ENCODE measurements at regions not wholly inside any gene's neighbourhood (a gene's known extent, or its start where the extent isn't known, plus 50 kb on each side); places are given as distances from the start of the nearest gene placed in this dataset.

DNA sequence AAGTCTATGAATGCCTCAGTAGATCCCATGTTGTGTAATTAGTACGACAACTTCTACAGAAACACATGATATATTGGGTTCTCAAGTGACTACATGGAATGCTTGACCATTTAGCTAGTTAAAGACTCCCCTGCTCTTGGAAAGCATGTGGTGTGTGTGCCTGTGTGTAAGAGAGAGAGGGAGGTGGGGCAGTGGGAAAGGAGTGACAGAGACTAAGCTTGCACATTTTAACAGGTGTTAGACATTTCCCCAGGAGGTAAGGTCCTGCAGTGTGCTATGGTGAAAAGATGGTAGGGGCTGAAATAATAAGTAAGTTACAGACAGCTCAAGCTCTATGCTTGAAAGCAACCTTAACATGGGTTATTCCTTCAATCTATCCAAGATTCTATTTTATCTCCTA is 241.7 kb upstream of the GHITM start:
- no peak for DNase-seq

- no peak for DNase-seq
Measured at GRCh38 chr10:83908506-83908905, 230.8 kb upstream of the GHITM start.

DNA sequence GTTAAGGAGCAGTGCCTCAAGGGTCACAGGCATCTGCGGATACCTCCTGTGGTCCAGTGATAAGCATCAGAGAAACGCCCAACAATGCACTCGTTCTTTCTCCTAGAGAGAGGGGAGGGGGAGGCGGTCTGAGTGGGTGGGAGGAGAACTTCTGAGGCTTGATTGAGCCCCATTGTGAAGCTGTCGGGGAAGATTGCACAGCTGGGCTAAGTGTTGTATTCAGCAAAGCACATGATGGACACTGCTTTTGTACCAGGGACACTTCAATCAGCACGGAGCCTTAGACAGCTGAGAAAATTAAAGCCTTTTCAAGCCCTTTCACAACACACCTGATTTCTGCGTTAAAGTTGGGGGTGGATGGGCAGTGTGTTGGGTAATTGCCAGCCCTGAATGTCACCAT is 230.3 kb upstream of the GHITM start:
- DNase-seq: no peak

GRCh38 chr10:83915801-83916200 is 223.5 kb upstream of the GHITM start:
- DNase-seq: no peak

- no peak for DNase-seq
Measured at GRCh38 chr10:83917537-83918506, 221.5 kb upstream of the GHITM start.

GRCh38 chr10:83919187-83919586 is 220.1 kb upstream of the GHITM start:
- no peak for DNase-seq

DNA sequence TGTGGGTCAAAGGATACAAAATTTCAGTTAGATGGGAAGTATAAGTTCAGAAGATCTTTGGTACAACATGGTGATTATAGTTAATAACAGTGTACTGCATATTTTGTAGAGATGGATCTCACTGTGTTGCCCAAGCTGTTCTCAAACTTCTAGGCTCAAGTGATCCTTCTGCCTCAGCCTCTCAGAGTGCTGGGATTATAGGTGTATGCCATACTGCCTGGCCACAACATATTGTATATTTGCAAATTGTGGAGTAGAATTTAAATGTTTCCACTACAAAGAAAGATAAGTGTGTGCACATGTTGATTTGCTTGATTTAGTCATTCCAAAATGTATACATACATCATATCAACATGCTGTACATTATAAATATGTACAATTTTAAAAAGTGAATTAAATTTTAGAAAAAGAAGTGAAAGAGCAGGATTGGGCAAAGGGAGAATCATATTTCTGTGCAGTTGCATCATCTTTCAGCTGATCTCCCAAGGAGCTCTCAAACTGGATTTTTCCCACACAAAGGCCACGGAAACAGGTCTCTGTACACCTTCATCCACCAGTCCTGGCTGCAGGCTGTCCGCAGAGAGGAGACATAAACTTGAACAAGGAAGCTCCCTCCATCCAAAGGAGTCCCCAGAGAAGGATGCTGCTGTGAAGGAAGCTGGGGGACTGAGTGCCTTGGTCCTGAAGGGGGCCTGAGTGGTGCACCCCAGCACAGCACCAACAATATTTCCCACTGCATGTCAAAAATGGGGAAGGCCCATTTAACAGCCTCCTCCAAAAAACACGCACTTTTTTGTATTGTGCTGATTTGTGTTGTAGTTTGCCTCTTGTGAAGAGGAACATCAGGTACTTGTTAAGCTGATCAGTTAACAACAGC is 217.1 kb upstream of the GHITM start:
- DNase-seq: no peak

DNA sequence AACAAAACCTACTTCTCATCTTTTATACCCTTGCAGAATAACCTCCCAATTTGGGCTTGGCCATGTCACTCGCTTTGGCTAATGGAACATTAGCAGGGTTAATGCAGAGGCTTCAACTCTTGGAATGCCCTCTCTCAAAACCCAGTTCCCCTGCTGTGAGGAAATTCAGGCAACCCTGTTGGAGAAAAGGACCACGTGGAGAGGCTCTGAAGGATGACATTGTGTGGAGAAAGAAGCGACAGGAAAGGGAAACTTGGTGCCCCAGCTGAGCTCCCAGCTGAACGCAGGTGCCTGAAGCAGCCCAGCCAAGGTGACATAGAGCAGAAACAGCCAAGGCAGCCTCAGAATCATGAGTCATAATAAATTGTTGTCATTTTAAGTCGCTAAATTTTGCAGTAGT is 214.2 kb upstream of the GHITM start:
- DNase-seq: no peak

GRCh38 chr10:83926606-83927005 is 212.7 kb upstream of the GHITM start:
- DNase-seq: no peak

DNA sequence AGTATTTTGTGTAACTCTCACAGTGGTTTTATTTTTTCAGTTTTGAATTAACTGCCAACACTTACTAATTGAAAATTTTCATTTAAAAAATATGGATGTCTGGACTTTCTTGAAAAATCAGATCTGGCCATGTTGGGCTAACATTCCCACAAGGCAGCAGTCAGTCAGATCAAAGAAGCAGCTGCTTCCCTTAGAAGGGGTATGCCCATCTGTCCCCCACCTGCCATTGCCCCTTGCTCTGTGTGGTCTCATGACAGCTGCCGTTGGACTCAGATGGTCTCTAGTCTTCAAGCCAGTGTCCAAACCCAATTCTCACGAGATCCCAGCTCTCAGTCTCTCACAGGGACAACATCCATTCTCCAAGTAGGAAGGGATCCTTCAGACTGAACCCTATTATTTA is 212.1 kb upstream of the GHITM start:
- no peak for DNase-seq

- DNase-seq: no peak
Measured at GRCh38 chr10:83929399-83929798, 209.9 kb upstream of the GHITM start.

- DNase-seq: no peak
Measured at GRCh38 chr10:83931669-83932068, 207.6 kb upstream of the GHITM start.

- DNase-seq: no peak
Measured at GRCh38 chr10:83932245-83932644, 207.1 kb upstream of the GHITM start.

- DNase-seq: no peak
Measured at GRCh38 chr10:83934062-83934461, 205.2 kb upstream of the GHITM start.

DNA sequence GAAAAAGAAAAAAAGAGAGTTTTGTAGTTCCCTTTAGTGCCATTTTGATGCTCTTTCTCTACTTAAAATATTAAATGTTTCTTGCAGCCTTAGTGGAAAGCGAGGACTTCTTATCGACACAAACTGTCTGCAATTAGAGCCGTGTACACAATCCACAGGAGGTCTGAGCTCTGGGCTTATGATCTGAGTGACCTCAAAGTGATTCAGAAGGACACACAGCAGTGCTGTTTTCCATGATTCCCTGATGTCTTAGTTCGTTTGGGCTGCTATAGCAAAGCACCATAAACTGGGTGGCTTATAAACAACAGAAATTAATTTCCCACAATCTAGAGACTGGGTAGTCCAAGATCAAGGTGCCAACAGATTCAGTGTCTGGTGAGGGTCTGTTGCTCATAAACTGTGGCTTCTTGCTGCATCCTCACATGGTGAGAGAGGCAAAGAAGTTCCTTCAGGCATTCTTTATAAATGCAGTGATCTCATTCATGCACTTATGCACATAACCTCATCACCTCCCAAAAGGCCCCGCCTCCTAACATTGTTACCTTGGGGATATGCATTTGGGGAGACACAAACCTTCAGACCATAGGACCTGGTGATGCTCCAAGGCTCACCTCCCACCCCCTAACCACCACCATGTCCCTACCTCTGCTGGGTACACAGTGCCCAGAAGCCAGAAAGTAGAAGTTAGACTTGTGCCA is 204.5 kb upstream of the GHITM start:
- no peak for DNase-seq

- no peak for DNase-seq
Measured at GRCh38 chr10:83935339-83935736, 204.0 kb upstream of the GHITM start.

DNA sequence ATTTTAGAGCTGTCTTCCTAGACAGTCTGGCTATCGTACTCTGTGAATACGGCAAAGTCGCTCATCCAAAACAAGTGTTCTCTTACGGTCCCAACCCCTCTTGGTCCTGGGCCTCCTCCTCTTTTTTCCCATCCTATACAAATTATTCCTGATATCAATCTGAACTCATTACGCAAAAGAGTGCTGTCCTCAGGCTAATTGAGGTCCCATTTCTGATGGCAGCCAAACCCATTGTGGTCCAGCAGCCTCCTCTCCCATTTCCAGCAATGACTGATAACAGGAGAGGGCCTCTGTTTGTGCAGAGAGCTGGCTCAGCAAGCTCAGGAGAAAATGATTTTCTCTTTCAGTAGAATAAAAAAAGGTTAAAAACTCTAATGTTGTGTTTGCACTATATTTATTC is 203.4 kb upstream of the GHITM start:
- DNase-seq: no peak

- no peak for DNase-seq
Measured at GRCh38 chr10:83937161-83937560, 202.1 kb upstream of the GHITM start.

DNA sequence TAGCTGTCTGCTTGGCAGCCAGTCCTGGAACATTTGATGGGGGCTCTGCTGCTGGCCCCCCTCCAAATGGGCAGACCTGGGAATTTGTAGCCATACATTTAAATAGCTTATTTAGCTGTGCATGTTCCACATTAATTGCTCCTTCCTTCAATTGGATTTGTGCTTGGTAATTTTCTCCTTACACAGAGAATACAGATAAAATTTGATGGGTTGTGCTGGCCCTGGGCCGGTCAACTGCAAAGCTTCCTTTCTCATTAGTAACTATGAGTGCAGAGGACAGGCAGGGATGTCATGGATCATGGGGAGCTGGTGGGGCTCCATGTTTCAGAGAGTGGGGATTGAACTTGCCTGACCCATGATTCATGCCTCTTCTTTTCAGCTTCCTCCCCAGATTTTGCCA is 201.5 kb upstream of the GHITM start:
- DNase-seq: no peak

DNA sequence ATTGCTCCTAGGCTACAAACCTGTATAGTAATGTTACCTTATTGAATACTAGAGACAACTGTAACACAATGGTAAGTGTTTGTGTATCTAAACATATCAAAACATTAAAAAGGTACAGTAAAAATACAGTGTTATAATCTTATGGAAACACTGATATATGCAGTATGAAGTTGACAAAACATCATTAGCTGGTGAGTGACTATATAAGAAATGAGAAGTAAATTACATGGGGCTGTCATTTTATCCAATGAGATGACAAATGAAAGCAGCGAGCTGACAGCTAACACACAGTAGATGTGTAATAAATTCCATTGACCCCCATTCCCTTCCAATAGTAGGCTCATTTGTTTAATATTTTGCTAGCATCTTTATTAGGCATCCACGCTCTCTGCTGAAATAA is 198.1 kb upstream of the GHITM start:
- no peak for DNase-seq

DNA sequence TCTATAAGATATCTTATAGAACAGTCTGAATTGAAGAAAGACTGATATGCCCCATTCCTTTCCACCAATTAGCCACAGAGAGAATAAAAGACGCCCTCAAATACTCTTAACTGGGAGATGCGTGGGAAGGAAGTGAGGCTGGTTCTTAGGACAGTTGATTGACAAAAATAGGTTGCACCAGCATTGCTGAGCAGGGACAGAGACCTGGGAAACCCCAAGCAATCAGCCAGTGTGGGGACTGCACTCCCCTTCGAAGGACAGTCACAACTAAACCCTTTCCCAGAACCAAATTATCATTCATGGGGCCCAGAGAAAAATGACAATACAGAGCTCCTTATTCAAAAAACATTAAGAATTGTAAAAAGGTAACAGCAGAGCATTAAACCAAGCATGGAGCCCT is 196.9 kb upstream of the GHITM start:
- DNase-seq: no peak

DNA sequence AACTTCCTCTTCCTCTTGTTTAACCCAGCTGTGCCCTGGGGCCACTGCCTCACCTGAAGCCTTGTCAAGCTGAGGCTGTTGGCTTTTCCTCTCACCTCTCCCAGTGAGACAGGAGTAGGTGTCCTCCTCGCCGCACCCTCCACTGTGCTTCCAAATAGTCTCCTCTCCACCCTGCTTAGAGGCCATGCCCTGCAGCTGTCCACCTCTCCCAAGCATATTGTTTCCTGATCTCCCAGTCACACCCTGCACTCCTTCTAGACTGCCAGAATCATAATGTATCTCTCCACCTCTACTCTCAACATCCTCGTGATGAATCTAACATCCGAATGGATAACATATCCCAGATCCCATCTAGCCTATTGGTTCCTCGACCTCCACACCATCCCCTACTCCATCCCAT is 196.3 kb upstream of the GHITM start:
- no peak for DNase-seq

DNA sequence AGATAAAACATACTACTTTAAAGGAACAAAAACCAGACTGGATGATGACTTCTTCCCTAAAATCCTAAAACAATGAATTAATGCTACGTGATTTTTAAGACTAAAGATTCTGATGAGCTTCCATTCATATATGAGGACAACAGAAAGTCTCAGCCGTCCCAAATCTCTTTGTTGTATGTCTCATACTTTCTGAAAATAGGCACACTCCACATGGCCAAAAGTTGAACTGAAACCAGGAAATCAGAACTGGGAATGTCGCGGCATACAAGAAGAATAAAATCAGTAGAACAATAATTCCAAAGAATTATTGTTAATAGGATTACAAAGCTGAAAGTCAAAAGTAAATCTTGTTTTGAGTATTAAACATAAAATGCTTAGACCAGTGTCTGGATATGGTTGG is 195.4 kb upstream of the GHITM start:
- DNase-seq: no peak
